HG02623 (cell line): ENCODE measurements at regions not wholly inside any gene's neighbourhood (a gene's known extent, or its start where the extent isn't known, plus 50 kb on each side); places are given as distances from the start of the nearest gene placed in this dataset.
"Not testable (repeated sequence)": the region's sequence is repeated elsewhere in the genome, so short reads cannot be mapped to it uniquely, and the experiment has no call there.

Experiments
- ATAC-seq: cut with Tn5 transposase; IDR thresholded peaks from one replicate; pipeline ENCODE4 v1.9.1; 2021; ENCODE audit warnings: moderate library complexity; ENCODE audit not compliant: unreplicated experiment

DNA sequence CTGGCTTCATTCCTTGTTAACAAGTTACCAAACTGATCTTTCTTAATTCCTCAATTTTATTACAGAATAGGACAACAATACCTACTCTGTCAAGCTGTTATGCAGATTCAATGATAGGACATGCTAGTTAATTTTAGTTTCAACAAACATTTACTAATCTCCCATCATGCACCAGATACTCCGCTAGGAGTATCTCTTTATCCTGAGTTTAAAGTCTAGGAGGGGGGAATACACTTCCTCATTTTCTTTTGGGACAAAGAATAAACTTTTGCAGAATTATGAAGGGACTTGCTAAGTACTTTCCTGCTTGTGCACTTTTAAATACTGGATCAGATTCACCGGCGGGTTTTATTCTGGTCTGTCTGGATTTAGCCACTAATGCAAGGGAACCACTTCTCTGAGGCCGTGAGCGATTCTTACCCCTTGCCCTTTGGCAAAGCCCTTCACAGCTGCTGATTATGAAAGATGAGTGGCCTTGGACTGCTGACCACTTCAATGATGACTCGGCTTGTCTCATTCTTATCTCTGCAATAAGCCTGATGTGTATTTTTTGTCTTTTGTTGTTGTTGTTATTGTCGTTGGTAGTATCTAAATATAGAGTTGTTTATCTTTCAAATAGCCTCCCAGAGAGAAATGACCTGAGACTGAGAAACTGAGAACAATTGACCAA is 73.9 kb downstream of the RMI1 start:
- no peak for ATAC-seq

DNA sequence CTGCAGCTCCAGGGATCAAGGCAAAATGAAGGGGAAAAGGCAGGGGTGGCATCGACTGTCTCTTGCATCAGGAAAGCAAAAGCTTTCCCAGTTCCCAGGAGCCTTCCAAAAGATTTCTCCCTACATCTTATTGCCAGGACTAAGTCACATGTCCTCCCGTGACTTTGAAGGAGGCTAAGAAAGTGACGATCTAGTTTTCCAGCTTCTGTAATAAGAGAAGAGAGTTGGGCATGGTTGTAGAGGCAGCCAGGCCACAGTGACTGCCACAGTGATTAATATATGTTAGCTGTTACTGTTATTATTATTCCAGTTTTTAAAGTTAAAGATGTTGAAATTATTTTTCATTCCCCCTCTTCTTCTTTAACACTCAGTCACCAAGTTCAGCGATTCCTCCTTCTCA is 77.1 kb downstream of the RMI1 start:
- no peak for ATAC-seq

DNA sequence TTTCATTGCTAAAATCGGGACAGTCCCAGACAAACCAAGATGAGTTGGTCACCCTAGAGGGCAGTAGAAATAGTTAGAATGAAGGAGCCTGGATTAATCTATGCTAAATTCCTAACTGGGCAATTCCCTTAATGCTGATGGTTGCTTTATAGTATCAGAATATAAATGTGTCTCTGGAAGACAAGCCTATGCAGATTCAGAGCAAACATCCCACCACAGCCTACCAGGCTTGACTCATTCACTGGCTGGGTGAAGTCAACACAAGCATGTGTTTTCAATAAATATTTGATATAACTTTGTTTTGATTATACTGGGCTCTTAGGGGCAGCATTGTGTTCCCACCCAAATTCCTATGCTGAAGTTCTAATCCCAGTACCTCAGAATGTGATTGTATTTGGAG is 79.3 kb downstream of the RMI1 start:
- no peak for ATAC-seq

DNA sequence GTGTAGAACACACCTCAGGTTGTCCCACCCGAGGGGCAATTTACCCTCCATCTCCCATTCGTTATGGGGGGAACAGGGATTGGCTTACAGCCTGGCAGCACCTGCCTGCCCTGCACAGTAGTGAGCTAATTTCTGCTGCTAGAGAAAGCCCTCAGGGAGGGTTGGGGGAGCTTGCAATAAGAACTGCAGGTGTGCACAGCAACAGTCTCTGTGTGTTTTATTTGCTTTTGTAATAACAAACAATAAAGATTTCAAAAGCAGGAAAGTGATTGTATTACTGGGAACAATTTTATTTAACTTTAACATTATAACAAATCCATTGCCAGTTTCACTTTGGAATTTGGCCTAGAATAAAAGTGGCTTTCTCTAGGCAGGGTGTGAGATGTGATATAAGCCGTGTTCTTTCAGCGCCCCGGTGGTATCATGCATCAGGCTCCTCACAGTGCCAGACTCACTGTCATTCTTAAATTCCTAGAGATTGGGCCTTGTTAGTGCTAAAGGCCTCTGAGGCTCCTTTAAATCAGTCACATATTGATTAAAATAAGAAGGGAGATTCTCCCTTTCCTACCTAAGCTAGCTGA is 81.1 kb downstream of the RMI1 start:
- no peak for ATAC-seq

- ATAC-seq = no peak
These were observed 81.9 kb downstream of the RMI1 start for GRCh38 chr9:84062538-84062937.

- ATAC-seq = no peak
These were observed 87.2 kb downstream of the RMI1 start for GRCh38 chr9:84067821-84068220.

DNA sequence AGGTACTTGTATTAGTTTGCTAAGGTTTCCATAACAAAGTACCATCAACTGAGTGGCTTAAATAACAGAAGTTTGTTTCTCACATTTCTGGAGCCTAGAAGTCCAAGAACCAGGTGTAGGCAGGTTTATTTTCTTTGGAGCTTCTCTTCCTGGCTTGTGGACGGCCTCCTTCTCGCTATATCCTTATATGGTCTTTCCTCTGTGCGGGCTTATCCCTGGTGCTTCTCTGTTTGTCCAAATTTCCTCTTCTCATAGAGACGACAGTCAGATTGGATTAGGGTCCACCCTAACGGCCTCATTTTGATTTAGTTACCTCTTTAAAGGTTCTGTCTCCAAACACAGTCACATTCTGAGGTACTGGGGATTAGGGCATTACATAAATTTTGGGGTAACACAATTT is 88.3 kb downstream of the RMI1 start:
- no peak for ATAC-seq

DNA sequence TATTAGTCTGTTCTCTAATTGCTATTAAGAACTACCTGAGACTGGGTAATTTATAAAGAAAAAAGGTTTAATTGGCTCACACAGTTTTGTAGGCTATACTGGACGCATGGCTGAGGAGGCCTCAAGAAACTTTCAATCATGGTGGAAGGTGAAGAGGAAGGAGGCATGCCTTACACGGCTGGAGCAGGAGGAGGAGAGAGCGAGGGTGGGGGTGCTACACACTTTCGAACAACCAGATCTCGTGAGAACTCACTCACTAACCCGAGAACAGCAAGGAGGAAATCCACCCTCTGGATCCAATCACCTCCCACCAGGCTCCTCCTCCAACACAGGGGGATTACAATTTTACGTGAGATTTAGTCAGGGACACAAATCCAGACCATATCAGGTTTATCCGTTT is 90.0 kb downstream of the RMI1 start:
- no peak for ATAC-seq

GRCh38 chr9:84072621-84073180 is 92.1 kb downstream of the RMI1 start:
- no peak for ATAC-seq

DNA sequence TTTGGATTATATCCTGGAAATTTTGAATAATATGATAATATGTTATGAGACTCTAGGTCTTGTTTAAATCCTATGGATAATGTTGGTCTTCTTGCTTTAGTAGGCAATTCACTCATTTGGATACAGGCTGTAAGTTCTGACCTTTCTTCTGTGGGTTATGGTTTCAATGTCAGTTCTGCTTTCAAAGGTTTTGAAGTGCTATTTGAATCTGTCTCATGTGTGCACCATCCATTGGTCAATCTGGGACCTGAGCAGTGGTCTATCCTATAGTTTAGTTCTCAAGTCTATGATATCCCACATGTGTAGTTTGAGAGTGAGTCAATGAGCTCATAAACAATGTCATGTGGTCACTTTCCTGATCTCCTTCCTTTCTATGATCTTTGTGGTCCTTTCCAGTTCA is 94.4 kb downstream of the RMI1 start:
- no peak for ATAC-seq

GRCh38 chr9:84076384-84076783 is 95.8 kb downstream of the RMI1 start:
- no peak for ATAC-seq

- not testable (repeated sequence) for ATAC-seq
These were observed 97.2 kb downstream of the RMI1 start for GRCh38 chr9:84077816-84078215.

GRCh38 chr9:84079994-84080393 is 99.4 kb downstream of the RMI1 start:
- no peak for ATAC-seq

- no peak for ATAC-seq
These were observed 121.5 kb downstream of the RMI1 start for GRCh38 chr9:84101964-84102632.

DNA sequence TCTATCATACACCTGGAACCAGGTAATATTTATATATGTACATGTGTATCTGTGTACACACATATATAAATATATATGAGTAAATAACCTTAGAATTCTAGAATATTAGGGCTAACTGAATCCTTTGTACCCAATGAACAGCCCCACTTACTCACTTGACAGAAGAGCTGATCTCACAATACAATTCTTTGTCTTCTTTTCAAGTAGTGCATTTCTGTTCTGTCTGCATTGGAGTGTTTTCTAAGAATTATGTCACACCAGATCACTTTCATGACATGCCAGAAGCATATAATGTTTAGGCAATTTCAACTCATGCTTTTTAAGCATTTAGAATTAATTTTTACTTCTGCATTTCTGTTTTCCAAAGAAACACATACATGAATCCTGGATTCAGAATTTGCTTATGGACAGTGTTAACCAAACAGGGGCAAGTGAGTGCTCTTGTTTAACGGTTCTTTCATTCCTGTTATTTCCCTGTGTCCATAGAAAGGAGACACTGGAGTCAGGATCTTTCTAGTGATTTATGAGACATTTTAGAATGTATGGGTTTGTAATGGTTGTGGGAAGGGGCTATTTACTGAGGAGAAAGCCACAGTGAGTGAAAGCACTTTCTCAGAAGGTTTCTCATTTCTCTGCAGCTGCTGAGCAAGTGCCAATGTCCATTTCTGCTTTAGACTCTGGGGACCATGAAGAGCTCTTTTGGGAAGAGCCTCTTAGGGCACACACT is 123.2 kb downstream of the RMI1 start:
- no peak for ATAC-seq

- no peak for ATAC-seq
These were observed 126.5 kb downstream of the RMI1 start for GRCh38 chr9:84107081-84107480.

- ATAC-seq = no peak
These were observed 127.4 kb downstream of the RMI1 start for GRCh38 chr9:84107995-84108394.

GRCh38 chr9:84111726-84112125 is 131.1 kb downstream of the RMI1 start:
- ATAC-seq = no peak

DNA sequence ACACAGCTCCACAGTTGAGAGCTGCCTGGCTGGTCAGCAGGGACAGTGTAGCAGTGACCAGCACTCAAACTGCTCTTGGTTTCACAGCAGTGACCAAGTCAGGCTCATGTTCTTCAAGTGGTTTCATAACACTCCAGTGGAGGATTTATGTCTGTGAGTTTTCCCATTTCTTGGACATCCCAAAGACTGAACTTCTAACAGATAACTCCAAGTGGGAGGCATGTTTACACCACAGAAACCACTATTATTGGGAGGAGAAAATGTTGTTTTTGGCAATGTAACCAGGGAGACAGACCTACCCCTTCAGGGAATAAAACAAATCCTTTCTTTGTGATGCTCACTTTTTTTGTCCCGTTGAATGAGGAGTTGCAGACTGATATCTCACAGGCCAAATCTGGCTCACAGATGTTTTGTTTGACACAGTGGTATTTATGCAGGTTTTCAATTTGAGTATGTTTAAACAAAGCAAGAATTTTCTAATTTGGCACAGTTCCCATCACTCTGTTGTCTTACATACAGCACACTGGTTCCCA is 141.5 kb downstream of the RMI1 start:
- ATAC-seq = no peak

- no peak for ATAC-seq
These were observed 142.0 kb downstream of the RMI1 start for GRCh38 chr9:84122572-84122971.
